ENCODE measurements at regions not wholly inside any gene's neighbourhood (a gene's known extent, or its start where the extent isn't known, plus 50 kb on each side); places are given as distances from the start of the nearest gene placed in this dataset.

DNA sequence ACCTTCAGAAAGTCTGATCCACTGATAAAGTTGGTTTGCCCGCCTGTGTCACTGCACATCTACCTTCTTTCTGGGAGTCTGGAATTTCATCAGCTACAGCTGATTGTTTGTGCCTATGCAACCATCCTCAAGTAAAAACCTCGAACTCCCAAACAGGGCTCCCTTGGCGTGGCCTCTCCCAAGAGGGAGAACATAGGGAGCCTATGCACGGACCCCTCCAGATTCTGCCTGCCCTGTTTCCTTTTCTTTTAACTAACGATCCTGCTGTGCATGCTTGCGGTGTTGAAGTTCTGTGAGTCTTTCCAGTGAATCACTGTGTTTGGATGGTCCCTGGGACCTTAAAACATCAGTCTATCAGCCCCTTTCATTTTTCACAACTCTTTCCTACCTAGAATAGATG, 226.9 kb upstream of the SEMA3D start:
- Mint-ChIP-seq H3K27ac (no peak overlapping the region), H3K4me1 (no peaks in the 10 kb centered on the region), H3K4me3 (no peak overlapping the region), H3K9me3 (peaks cover 0 to 2% (median 0%) of the 10 kb centered on the region in 7 donors), H3K27me3 (ENCODE audit: low read depth in 3 of 3) (no peaks in the 10 kb centered on the region), H3K36me3 (no peaks in the 10 kb centered on the region)
- Histone ChIP-seq H3K4me3 (replicated peaks in 1 of 3; ENCODE audit: low read depth in 2 of 3, low read length in 3 of 3) (no peak overlapping the region), H2AFZ (ENCODE audit: insufficient read depth, low read depth, low read length, poor library complexity, severe bottlenecking) (no peak overlapping the region), H3K27ac (ENCODE audit: low read depth in 1 of 2, low read length in 2 of 2) (no peak overlapping the region), H3K9me3 (replicated peaks in 1 of 2; ENCODE audit: control insufficient read depth in 1 of 2, insufficient read depth in 1 of 2, low read length in 2 of 2) (no peaks in the 10 kb centered on the region), H3K4me1 (ENCODE audit: control insufficient read depth in 1 of 2, insufficient read depth in 2 of 2, low read length in 2 of 2) (no peaks in the 10 kb centered on the region), H3K9ac (ENCODE audit: insufficient read depth, low read length, poor library complexity, severe bottlenecking) (no peak overlapping the region), H3K27me3 (ENCODE audit: control insufficient read depth in 2 of 2, insufficient read depth in 2 of 2, low read length in 2 of 2) (no peaks in the 10 kb centered on the region), H3K79me2 (ENCODE audit: insufficient read depth, low read length) (no peaks in the 10 kb centered on the region), H3K4me2 (replicated peaks; ENCODE audit: extremely low read depth, low read length, poor library complexity, severe bottlenecking) (no peak overlapping the region), H4K20me1 (ENCODE audit: insufficient read depth, low read length) (no peaks in the 10 kb centered on the region), H3K36me3 (replicated peaks in 1 of 2; ENCODE audit: control insufficient read depth in 1 of 2, insufficient read depth in 2 of 2, low read length in 2 of 2) (no peaks in the 10 kb centered on the region)
- WGBS (ENCODE audit: insufficient coverage): 88% methylated on average over 5 of the region's 6 CpGs
- intact Hi-C loops (cut with micrococcal nuclease): no loop called here
- TF ChIP-seq, protein P1, sequence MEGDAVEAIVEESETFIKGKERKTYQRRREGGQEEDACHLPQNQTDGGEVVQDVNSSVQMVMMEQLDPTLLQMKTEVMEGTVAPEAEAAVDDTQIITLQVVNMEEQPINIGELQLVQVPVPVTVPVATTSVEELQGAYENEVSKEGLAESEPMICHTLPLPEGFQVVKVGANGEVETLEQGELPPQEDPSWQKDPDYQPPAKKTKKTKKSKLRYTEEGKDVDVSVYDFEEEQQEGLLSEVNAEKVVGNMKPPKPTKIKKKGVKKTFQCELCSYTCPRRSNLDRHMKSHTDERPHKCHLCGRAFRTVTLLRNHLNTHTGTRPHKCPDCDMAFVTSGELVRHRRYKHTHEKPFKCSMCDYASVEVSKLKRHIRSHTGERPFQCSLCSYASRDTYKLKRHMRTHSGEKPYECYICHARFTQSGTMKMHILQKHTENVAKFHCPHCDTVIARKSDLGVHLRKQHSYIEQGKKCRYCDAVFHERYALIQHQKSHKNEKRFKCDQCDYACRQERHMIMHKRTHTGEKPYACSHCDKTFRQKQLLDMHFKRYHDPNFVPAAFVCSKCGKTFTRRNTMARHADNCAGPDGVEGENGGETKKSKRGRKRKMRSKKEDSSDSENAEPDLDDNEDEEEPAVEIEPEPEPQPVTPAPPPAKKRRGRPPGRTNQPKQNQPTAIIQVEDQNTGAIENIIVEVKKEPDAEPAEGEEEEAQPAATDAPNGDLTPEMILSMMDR (IDR thresholded peaks at IDR 0.05): no peak
- no peak for DNase-seq

DNA sequence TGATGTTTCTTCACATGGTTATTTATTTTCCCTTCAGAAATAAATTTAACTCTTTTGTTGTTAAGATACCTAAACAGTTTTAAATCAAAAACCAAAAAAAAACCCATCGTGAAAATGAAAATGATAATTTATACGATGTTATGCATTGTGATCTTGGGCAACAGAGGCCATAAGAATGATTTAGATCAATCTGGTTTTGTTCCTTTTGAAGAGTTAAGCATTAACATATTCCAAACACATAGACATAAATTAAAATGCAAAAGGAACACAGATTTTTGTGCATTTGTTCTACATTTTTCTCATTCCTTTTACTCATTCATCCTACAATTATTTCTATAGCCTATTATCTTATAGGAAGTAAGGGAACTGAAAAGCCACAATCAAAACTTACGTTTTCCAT, 226.1 kb upstream of the SEMA3D start:
- Mint-ChIP-seq H3K4me1 (no peaks in the 10 kb centered on the region), H3K36me3 (no peaks in the 10 kb centered on the region), H3K4me3 (no peak overlapping the region), H3K27ac (no peak overlapping the region), H3K27me3 (ENCODE audit: low read depth in 3 of 3) (no peaks in the 10 kb centered on the region), H3K9me3 (peaks cover 0 to 2% (median 0%) of the 10 kb centered on the region in 7 donors)
- H4K20me1 ChIP-seq (ENCODE audit: insufficient read depth, low read length): no peaks in the 10 kb centered on the region
- no peaks in the 10 kb centered on the region for H3K9me3 ChIP-seq (replicated peaks in 1 of 2; ENCODE audit: control insufficient read depth in 1 of 2, insufficient read depth in 1 of 2, low read length in 2 of 2)
- TF ChIP-seq, protein P1 (IDR thresholded peaks at IDR 0.05): no peak
- no peak overlapping the region for H2AFZ ChIP-seq (ENCODE audit: insufficient read depth, low read depth, low read length, poor library complexity, severe bottlenecking)
- H3K27ac ChIP-seq (ENCODE audit: low read depth in 1 of 2, low read length in 2 of 2): no peak overlapping the region
- intact Hi-C loops (cut with micrococcal nuclease): no loop called here
- no peak overlapping the region for H3K4me3 ChIP-seq (replicated peaks in 1 of 3; ENCODE audit: low read depth in 2 of 3, low read length in 3 of 3)
- H3K36me3 ChIP-seq (replicated peaks in 1 of 2; ENCODE audit: control insufficient read depth in 1 of 2, insufficient read depth in 2 of 2, low read length in 2 of 2): no peaks in the 10 kb centered on the region
- no peaks in the 10 kb centered on the region for H3K79me2 ChIP-seq (ENCODE audit: insufficient read depth, low read length)
- WGBS (ENCODE audit: insufficient coverage): no CpG with 5 or more reads among the region's 3 CpGs
- no peak overlapping the region for H3K4me2 ChIP-seq (replicated peaks; ENCODE audit: extremely low read depth, low read length, poor library complexity, severe bottlenecking)
- no peak overlapping the region for H3K9ac ChIP-seq (ENCODE audit: insufficient read depth, low read length, poor library complexity, severe bottlenecking)
- H3K4me1 ChIP-seq (ENCODE audit: control insufficient read depth in 1 of 2, insufficient read depth in 2 of 2, low read length in 2 of 2): no peaks in the 10 kb centered on the region
- DNase-seq: no peak
- H3K27me3 ChIP-seq (ENCODE audit: control insufficient read depth in 2 of 2, insufficient read depth in 2 of 2, low read length in 2 of 2): no peaks in the 10 kb centered on the region
